ENCODE measurements at regions not wholly inside any gene's neighbourhood (a gene's known extent, or its start where the extent isn't known, plus 50 kb on each side); places are given as distances from the start of the nearest gene placed in this dataset.

- Histone ChIP-seq H3K4me1 (ENCODE audit: insufficient read depth, low read length) (peaks cover 9% of the 10 kb centered on the region), H3K9me3 (ENCODE audit: low read depth, low read length) (no peaks in the 10 kb centered on the region), H3K4me3 (ENCODE audit: insufficient read depth, low read length) (no peak overlapping the region), H3K79me2 (ENCODE audit: insufficient read depth, low read length) (no peaks in the 10 kb centered on the region), H4K20me1 (ENCODE audit: insufficient read depth, low read length) (no peaks in the 10 kb centered on the region), H3K4me2 (ENCODE audit: insufficient read depth, low read length) (no peak overlapping the region), H3K36me3 (ENCODE audit: insufficient read depth, low read length) (no peaks in the 10 kb centered on the region), H2AFZ (ENCODE audit: low read length) (no peak overlapping the region), H3K27ac (ENCODE audit: low read depth, low read length) (no peak overlapping the region), H3K27me3 (ENCODE audit: insufficient read depth, low read length) (no peaks in the 10 kb centered on the region)
- no peak for TF ChIP-seq CTCF (IDR thresholded peaks at IDR 0.05; ENCODE audit: extremely low read depth, low read depth, low read length)
- DNase-seq (ENCODE audit: insufficient read length, low spot score, missing footprints), result no peak
Observed at GRCh38 chr13:50348371-50348770, 333.1 kb downstream of the KCNRG start.

GRCh38 chr13:50352720-50353480 lies 337.7 kb downstream of the KCNRG start:
- peak overlapping the region; percentile 46 for H3K4me2 ChIP-seq (ENCODE audit: insufficient read depth, low read length)
- TF ChIP-seq CTCF (IDR thresholded peaks at IDR 0.05; ENCODE audit: extremely low read depth, low read depth, low read length), result no peak
- no peaks in the 10 kb centered on the region for H3K9me3 ChIP-seq (ENCODE audit: low read depth, low read length)
- no peaks in the 10 kb centered on the region for H3K36me3 ChIP-seq (ENCODE audit: insufficient read depth, low read length)
- peak overlapping the region; percentile 12 for H2AFZ ChIP-seq (ENCODE audit: low read length)
- no peaks in the 10 kb centered on the region for H4K20me1 ChIP-seq (ENCODE audit: insufficient read depth, low read length)
- H3K4me3 ChIP-seq (ENCODE audit: insufficient read depth, low read length), result no peak overlapping the region
- peaks cover 27% of the 10 kb centered on the region for H3K4me1 ChIP-seq (ENCODE audit: insufficient read depth, low read length)
- no peaks in the 10 kb centered on the region for H3K27me3 ChIP-seq (ENCODE audit: insufficient read depth, low read length)
- peak overlapping the region; percentile 62 for H3K27ac ChIP-seq (ENCODE audit: low read depth, low read length)
- DNase-seq (ENCODE audit: insufficient read length, low spot score, missing footprints), result no peak
- no peaks in the 10 kb centered on the region for H3K79me2 ChIP-seq (ENCODE audit: insufficient read depth, low read length)

- Histone ChIP-seq H3K79me2 (ENCODE audit: insufficient read depth, low read length) (no peaks in the 10 kb centered on the region), H3K9me3 (ENCODE audit: low read depth, low read length) (no peaks in the 10 kb centered on the region), H2AFZ (ENCODE audit: low read length) (peak overlapping the region; percentile 12), H4K20me1 (ENCODE audit: insufficient read depth, low read length) (no peaks in the 10 kb centered on the region), H3K4me2 (ENCODE audit: insufficient read depth, low read length) (peak overlapping the region; percentile 46), H3K4me3 (ENCODE audit: insufficient read depth, low read length) (no peak overlapping the region), H3K27me3 (ENCODE audit: insufficient read depth, low read length) (no peaks in the 10 kb centered on the region), H3K36me3 (ENCODE audit: insufficient read depth, low read length) (no peaks in the 10 kb centered on the region), H3K4me1 (ENCODE audit: insufficient read depth, low read length) (peaks cover 32% of the 10 kb centered on the region), H3K27ac (ENCODE audit: low read depth, low read length) (peak overlapping the region; percentile 62)
- peak; percentile 65 for DNase-seq (ENCODE audit: insufficient read length, low spot score, missing footprints)
- no peak for TF ChIP-seq CTCF (IDR thresholded peaks at IDR 0.05; ENCODE audit: extremely low read depth, low read depth, low read length)
Observed at GRCh38 chr13:50353651-50354415, 338.6 kb downstream of the KCNRG start.

- H4K20me1 ChIP-seq (ENCODE audit: insufficient read depth, low read length), result no peaks in the 10 kb centered on the region
- H3K27ac ChIP-seq (ENCODE audit: low read depth, low read length), result no peak overlapping the region
- no peaks in the 10 kb centered on the region for H3K9me3 ChIP-seq (ENCODE audit: low read depth, low read length)
- H3K79me2 ChIP-seq (ENCODE audit: insufficient read depth, low read length), result no peaks in the 10 kb centered on the region
- no peaks in the 10 kb centered on the region for H3K27me3 ChIP-seq (ENCODE audit: insufficient read depth, low read length)
- DNase-seq (ENCODE audit: insufficient read length, low spot score, missing footprints), result no peak
- no peak for TF ChIP-seq CTCF (IDR thresholded peaks at IDR 0.05; ENCODE audit: extremely low read depth, low read depth, low read length)
- H3K4me3 ChIP-seq (ENCODE audit: insufficient read depth, low read length), result no peak overlapping the region
- no peaks in the 10 kb centered on the region for H3K36me3 ChIP-seq (ENCODE audit: insufficient read depth, low read length)
- H3K4me2 ChIP-seq (ENCODE audit: insufficient read depth, low read length), result no peak overlapping the region
- H3K4me1 ChIP-seq (ENCODE audit: insufficient read depth, low read length), result peaks cover 32% of the 10 kb centered on the region
- H2AFZ ChIP-seq (ENCODE audit: low read length), result no peak overlapping the region
Observed at GRCh38 chr13:50355797-50356196, 340.6 kb downstream of the KCNRG start.

Measured in osteoblast (primary cell).